Mesendoderm (in vitro differentiated cells): ENCODE measurements at regions not wholly inside any gene's neighbourhood (a gene's known extent, or its start where the extent isn't known, plus 50 kb on each side); places are given as distances from the start of the nearest gene placed in this dataset.

Source experiments
- DNase-seq: peaks from one replicate; pipeline ENCODE4 v3.0.0; 2013
- H2AK5ac ChIP-seq: 2 replicates; pipeline ENCODE4 v1.6.1; 2013; ENCODE audit warnings: low read length, inconsistent platforms
- H2BK120ac ChIP-seq: 2 replicates; pipeline ENCODE4 v1.6.1; 2013; ENCODE audit warnings: low read depth, mild to moderate bottlenecking, low read length, moderate library complexity, mixed read lengths
- H2BK15ac ChIP-seq: replicated peaks from 2 replicates; pipeline ENCODE4 v1.6.1; 2013; ENCODE audit warnings: low read depth, mild to moderate bottlenecking, moderate library complexity
- H2BK5ac ChIP-seq: 2 replicates; pipeline ENCODE4 v1.6.1; 2013; ENCODE audit warnings: low read length, inconsistent platforms
- H3K18ac ChIP-seq: 2 replicates; pipeline ENCODE4 v1.6.1; 2013; ENCODE audit warnings: mild to moderate bottlenecking, low read length, mixed read lengths
- H3K23ac ChIP-seq: one replicate; pipeline ENCODE4 v1.6.1; 2013; ENCODE audit warnings: low read length
- H3K27ac ChIP-seq: 2 replicates; pipeline ENCODE4 v1.5.1; 2013; ENCODE audit warnings: low read depth, mild to moderate bottlenecking, inconsistent platforms, low read length, moderate library complexity
- H3K27me3 ChIP-seq: 2 replicates; pipeline ENCODE4 v1.6.1; 2013; ENCODE audit warnings: low read length, control low read depth, mild to moderate bottlenecking, inconsistent platforms; ENCODE audit not compliant: insufficient read depth, poor library complexity
- H3K36me3 ChIP-seq: 2 replicates; pipeline ENCODE4 v1.6.1; 2013; ENCODE audit warnings: low read length, inconsistent platforms; ENCODE audit not compliant: control insufficient read depth, insufficient read depth
- H3K4ac ChIP-seq: one replicate; pipeline ENCODE4 v1.6.1; 2013; ENCODE audit warnings: low read depth, mild to moderate bottlenecking, low read length, moderate library complexity
- H3K4me1 ChIP-seq: 2 replicates; pipeline ENCODE4 v1.6.1; 2013; ENCODE audit warnings: low read depth, low read length, inconsistent platforms; ENCODE audit not compliant: control insufficient read depth
- H3K4me2 ChIP-seq: 2 replicates; pipeline ENCODE4 v1.6.1; 2013; ENCODE audit warnings: low read length
- H3K4me3 ChIP-seq: 2 replicates; pipeline ENCODE4 v1.5.1; 2013; ENCODE audit warnings: mild to moderate bottlenecking, low read length
- H3K56ac ChIP-seq: one replicate; pipeline ENCODE4 v1.6.1; 2013; ENCODE audit warnings: low read length
- H3K79me1 ChIP-seq: 2 replicates; pipeline ENCODE4 v1.6.1; 2013; ENCODE audit warnings: low read length, inconsistent platforms
- H3K79me2 ChIP-seq: 2 replicates; pipeline ENCODE4 v1.6.1; 2013; ENCODE audit warnings: mild to moderate bottlenecking, low read length; ENCODE audit not compliant: control insufficient read depth, insufficient read depth
- H3K9ac ChIP-seq: 2 replicates; pipeline ENCODE4 v1.6.1; 2013; ENCODE audit warnings: low read length, inconsistent platforms
- H4K5ac ChIP-seq: one replicate; pipeline ENCODE4 v1.6.1; 2013; ENCODE audit warnings: low read length
- H4K8ac ChIP-seq: one replicate; pipeline ENCODE4 v1.6.1; 2013; ENCODE audit warnings: low read depth, mild to moderate bottlenecking, control low read depth, low read length, moderate library complexity
- WGBS: extraction: QIAGEN DNeasy Blood & Tissue Kit; methylation state at CpG from one replicate; pipeline ENCODE4 v1.1.7; 2013; ENCODE audit warnings: low lambda C conversion rate, missing lambda C conversion rate; ENCODE audit not compliant: insufficient coverage; ENCODE audit errors: extremely low coverage; 5-methylcytosine and 5-hydroxymethylcytosine counted together

DNA sequence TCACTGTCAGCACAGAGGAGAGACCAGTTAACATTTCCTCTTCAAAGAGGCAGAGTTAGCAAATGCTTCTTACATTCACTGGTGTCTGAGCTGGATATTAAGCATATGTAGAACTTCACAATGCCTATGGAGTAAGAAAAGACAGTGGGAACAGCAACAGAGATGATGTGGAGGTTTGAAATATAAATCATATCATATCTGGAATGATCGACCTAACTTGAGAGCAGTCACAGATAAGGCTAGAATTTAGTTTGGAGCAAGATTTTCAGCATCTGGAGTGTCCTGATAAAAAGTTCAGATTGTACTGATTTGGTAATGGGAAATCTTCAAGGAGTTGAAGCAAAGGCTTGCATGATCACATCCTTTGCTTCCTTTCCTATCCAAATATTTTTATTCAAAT, 90.5 kb upstream of the ANKRD50 start:
- Histone ChIP-seq H2BK15ac (no peak overlapping the region), H2AK5ac (no peak overlapping the region), H2BK120ac (no peak overlapping the region), H3K4me1 (no peaks in the 10 kb centered on the region), H3K27me3 (no peaks in the 10 kb centered on the region), H4K8ac (no peak overlapping the region), H3K9ac (no peak overlapping the region), H4K5ac (no peak overlapping the region), H3K27ac (no peak overlapping the region), H3K79me2 (no peaks in the 10 kb centered on the region), H3K56ac (no peak overlapping the region), H3K4me3 (no peak overlapping the region), H3K4me2 (no peak overlapping the region), H3K36me3 (no peaks in the 10 kb centered on the region), H3K23ac (no peak overlapping the region), H3K4ac (no peak overlapping the region), H3K79me1 (no peaks in the 10 kb centered on the region), H2BK5ac (no peak overlapping the region), H3K18ac (no peak overlapping the region)
- WGBS: no CpG with 5 or more reads among the region's 1 CpG
- no peak for DNase-seq

DNA sequence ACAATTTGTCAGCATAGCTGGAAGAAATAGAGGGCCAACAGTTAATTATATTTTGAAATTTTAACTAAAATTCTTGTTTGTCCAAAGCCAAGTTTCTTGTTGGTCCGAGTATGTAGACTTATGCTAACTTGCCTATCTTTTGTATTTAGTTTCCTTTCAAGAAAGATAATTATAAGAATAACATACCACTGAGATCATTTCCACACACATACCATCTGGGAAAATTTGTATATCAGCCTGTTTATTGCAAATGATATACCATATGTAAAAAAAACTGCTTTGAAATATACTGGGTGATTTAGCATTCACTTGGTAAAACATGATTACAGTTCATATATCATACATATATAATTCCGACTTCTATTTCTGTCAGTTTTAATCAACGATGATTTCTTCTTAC, 84.7 kb upstream of the ANKRD50 start:
- Histone ChIP-seq H3K4ac (no peak overlapping the region), H3K4me1 (no peaks in the 10 kb centered on the region), H2BK120ac (no peak overlapping the region), H3K56ac (no peak overlapping the region), H4K8ac (no peak overlapping the region), H4K5ac (no peak overlapping the region), H3K18ac (no peak overlapping the region), H3K4me2 (no peak overlapping the region), H3K36me3 (no peaks in the 10 kb centered on the region), H2BK5ac (no peak overlapping the region), H2AK5ac (no peak overlapping the region), H2BK15ac (no peak overlapping the region), H3K27ac (no peak overlapping the region), H3K4me3 (no peak overlapping the region), H3K79me1 (no peaks in the 10 kb centered on the region), H3K9ac (no peak overlapping the region), H3K23ac (no peak overlapping the region), H3K79me2 (no peaks in the 10 kb centered on the region), H3K27me3 (no peaks in the 10 kb centered on the region)
- no CpG with 5 or more reads among the region's 3 CpGs for WGBS
- no peak for DNase-seq

DNA sequence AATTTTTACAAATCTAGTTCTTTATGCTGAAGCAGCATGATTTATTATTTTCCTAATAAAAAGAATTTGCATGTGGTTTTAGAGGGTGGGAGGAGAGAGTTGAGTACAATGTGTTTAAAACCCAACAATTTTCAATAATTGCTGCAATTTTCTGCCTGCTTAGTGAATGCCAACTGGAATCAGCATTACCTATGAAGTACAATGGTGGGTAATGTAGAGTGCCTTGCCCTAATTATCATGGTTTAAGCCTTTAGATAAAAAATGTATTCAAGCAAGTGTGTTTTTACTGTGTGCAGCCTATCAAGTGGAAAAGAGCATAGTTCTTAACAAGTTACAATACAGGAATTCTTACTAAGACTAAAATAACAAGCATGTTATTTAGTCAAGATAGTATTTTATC, 77.9 kb upstream of the ANKRD50 start:
- Histone ChIP-seq H2AK5ac (no peak overlapping the region), H3K4me3 (no peak overlapping the region), H3K4me2 (no peak overlapping the region), H3K4ac (no peak overlapping the region), H2BK5ac (no peak overlapping the region), H3K36me3 (no peaks in the 10 kb centered on the region), H2BK120ac (no peak overlapping the region), H3K27me3 (no peaks in the 10 kb centered on the region), H3K18ac (no peak overlapping the region), H3K27ac (no peak overlapping the region), H3K4me1 (no peaks in the 10 kb centered on the region), H3K56ac (no peak overlapping the region), H3K9ac (no peak overlapping the region), H3K79me2 (no peaks in the 10 kb centered on the region), H3K79me1 (no peaks in the 10 kb centered on the region), H3K23ac (no peak overlapping the region), H4K5ac (no peak overlapping the region), H2BK15ac (no peak overlapping the region), H4K8ac (no peak overlapping the region)
- no peak for DNase-seq

DNA sequence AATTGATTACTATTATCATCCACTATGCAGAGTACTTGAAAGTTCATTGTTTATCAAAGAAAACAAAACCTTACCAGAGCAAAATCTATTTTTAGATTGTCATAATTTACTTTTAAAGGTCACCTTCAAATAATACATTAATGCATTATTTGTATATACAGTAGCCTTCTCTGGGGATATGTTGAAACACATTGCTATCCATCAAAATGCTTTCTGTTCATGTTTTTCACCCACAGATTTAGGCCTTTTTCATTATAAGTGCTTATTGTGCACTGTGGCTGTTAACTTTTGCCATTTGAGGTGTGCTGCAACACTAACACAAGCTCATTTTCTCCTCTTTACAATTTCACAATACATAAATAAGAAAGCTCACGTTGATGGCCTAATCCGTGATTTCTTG, 74.1 kb upstream of the ANKRD50 start:
- no peak overlapping the region for H4K8ac ChIP-seq
- no peak overlapping the region for H3K23ac ChIP-seq
- H3K79me1 ChIP-seq: no peaks in the 10 kb centered on the region
- H2BK5ac ChIP-seq: no peak overlapping the region
- no CpG with 5 or more reads among the region's 2 CpGs for WGBS
- no peak overlapping the region for H4K5ac ChIP-seq
- H3K4ac ChIP-seq: no peak overlapping the region
- no peaks in the 10 kb centered on the region for H3K79me2 ChIP-seq
- no peak overlapping the region for H3K9ac ChIP-seq
- no peaks in the 10 kb centered on the region for H3K27me3 ChIP-seq
- H3K4me2 ChIP-seq: no peak overlapping the region
- H3K4me1 ChIP-seq: no peaks in the 10 kb centered on the region
- no peak overlapping the region for H2BK15ac ChIP-seq
- no peak overlapping the region for H3K4me3 ChIP-seq
- H2BK120ac ChIP-seq: no peak overlapping the region
- no peaks in the 10 kb centered on the region for H3K36me3 ChIP-seq
- no peak overlapping the region for H3K27ac ChIP-seq
- H3K56ac ChIP-seq: no peak overlapping the region
- no peak overlapping the region for H3K18ac ChIP-seq
- no peak overlapping the region for H2AK5ac ChIP-seq
- no peak for DNase-seq

DNA sequence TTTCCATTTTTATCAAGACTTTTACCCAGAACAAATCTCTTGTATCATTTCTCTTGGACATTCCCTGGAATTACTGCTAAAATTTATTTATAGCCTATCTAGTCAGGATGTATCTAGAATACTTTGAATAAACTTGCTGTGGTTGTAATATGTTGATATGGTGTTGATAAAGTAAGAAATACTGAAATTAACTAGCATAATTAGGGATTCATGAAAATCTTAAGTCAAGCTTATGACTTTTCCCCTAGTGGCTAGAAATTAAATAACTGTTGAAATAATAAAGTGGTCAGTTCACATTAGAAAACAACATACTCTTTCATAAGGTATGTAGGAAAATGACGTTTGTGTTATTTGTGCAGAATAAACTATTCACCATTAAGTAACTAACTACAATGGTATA, 73.1 kb upstream of the ANKRD50 start:
- Histone ChIP-seq H3K27ac (no peak overlapping the region), H3K4me1 (no peaks in the 10 kb centered on the region), H3K79me1 (no peaks in the 10 kb centered on the region), H4K5ac (no peak overlapping the region), H2AK5ac (no peak overlapping the region), H2BK5ac (no peak overlapping the region), H4K8ac (no peak overlapping the region), H2BK120ac (no peak overlapping the region), H3K27me3 (no peaks in the 10 kb centered on the region), H3K79me2 (no peaks in the 10 kb centered on the region), H3K23ac (no peak overlapping the region), H3K18ac (no peak overlapping the region), H3K56ac (no peak overlapping the region), H3K4me3 (no peak overlapping the region), H2BK15ac (no peak overlapping the region), H3K4me2 (no peak overlapping the region), H3K4ac (no peak overlapping the region), H3K9ac (no peak overlapping the region), H3K36me3 (no peaks in the 10 kb centered on the region)
- WGBS: no CpG with 5 or more reads among the region's 1 CpG
- no peak for DNase-seq

DNA sequence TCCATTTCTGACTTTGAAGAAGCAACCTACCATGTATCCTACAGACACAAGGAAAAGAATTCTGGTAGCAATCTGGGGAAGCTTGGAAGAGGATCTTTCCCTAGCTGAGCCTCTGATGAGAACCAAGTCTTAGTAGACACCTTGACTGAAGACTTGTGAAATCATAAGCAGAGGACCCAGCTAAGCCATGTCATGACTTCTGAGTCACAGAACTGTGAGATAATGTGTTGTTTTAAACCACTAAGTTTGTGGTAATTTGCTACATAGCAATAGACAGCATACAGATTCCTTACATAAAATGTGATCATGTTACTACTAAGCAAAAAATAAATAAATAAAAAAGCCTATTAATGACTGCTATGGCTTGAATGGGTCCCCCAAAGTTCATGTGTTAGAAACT, 71.3 kb upstream of the ANKRD50 start:
- Histone ChIP-seq H2BK5ac (no peak overlapping the region), H3K9ac (no peak overlapping the region), H4K5ac (no peak overlapping the region), H3K23ac (no peak overlapping the region), H3K18ac (no peak overlapping the region), H3K36me3 (no peaks in the 10 kb centered on the region), H3K27me3 (no peaks in the 10 kb centered on the region), H3K4me3 (no peak overlapping the region), H3K4ac (no peak overlapping the region), H3K27ac (no peak overlapping the region), H2BK120ac (no peak overlapping the region), H2AK5ac (no peak overlapping the region), H3K79me2 (no peaks in the 10 kb centered on the region), H3K4me2 (no peak overlapping the region), H2BK15ac (no peak overlapping the region), H4K8ac (no peak overlapping the region), H3K4me1 (no peaks in the 10 kb centered on the region), H3K56ac (no peak overlapping the region), H3K79me1 (no peaks in the 10 kb centered on the region)
- no peak for DNase-seq
